ENCODE measurements at regions not wholly inside any gene's neighbourhood (a gene's known extent, or its start where the extent isn't known, plus 50 kb on each side); places are given as distances from the start of the nearest gene placed in this dataset.

- DNase-seq (ENCODE audit: low spot score in 2 of 2) = no peak
- peak in 1 of 2 donors; percentile 37 for ATAC-seq
- Mint-ChIP-seq H3K27ac (no peak overlapping the region), H3K9me3 (no peaks in the 10 kb centered on the region), H3K36me3 (no peaks in the 10 kb centered on the region)
Measured at GRCh38 chr6:56708810-56709597, 66.3 kb upstream of the DST start.

- no peak for DNase-seq (ENCODE audit: low spot score in 2 of 2)
- H3K27ac Mint-ChIP-seq = no peak overlapping the region
- no peaks in the 10 kb centered on the region for H3K9me3 Mint-ChIP-seq
- ATAC-seq = no peak
- no peaks in the 10 kb centered on the region for H3K36me3 Mint-ChIP-seq
Measured at GRCh38 chr6:56706981-56707726, 64.5 kb upstream of the DST start.

GRCh38 chr6:56699066-56699654 is 56.5 kb upstream of the DST start:
- DNase-seq (ENCODE audit: low spot score in 2 of 2) (no peak), ATAC-seq (no peak)
- H3K9me3 Mint-ChIP-seq = no peaks in the 10 kb centered on the region
- H3K36me3 Mint-ChIP-seq = no peaks in the 10 kb centered on the region
- H3K27ac Mint-ChIP-seq = no peak overlapping the region

GRCh38 chr6:56695702-56696101 is 53.0 kb upstream of the DST start:
- DNase-seq (ENCODE audit: low spot score in 2 of 2) = no peak
- H3K36me3 Mint-ChIP-seq = no peaks in the 10 kb centered on the region
- H3K9me3 Mint-ChIP-seq = no peaks in the 10 kb centered on the region
- H3K27ac Mint-ChIP-seq = no peak overlapping the region
- ATAC-seq = no peak

- Mint-ChIP-seq H3K27ac (no peak overlapping the region), H3K36me3 (no peaks in the 10 kb centered on the region), H3K9me3 (no peaks in the 10 kb centered on the region)
- no peak for DNase-seq (ENCODE audit: low spot score in 2 of 2)
- no peak for ATAC-seq
Measured at GRCh38 chr6:56694002-56694401, 51.3 kb upstream of the DST start.

GRCh38 chr6:56693246-56693607 is 50.5 kb upstream of the DST start:
- Mint-ChIP-seq H3K27ac (no peak overlapping the region), H3K9me3 (no peaks in the 10 kb centered on the region), H3K36me3 (no peaks in the 10 kb centered on the region)
- no peak for DNase-seq (ENCODE audit: low spot score in 2 of 2)
- ATAC-seq = no peak

- Mint-ChIP-seq H3K9me3 (no peaks in the 10 kb centered on the region), H3K27ac (no peak overlapping the region), H3K36me3 (no peaks in the 10 kb centered on the region)
- DNase-seq (ENCODE audit: low spot score in 2 of 2) (no peak), ATAC-seq (no peak)
Measured at GRCh38 chr6:56692523-56693245, 50.0 kb upstream of the DST start.

All from activated naive CD4-positive, alpha-beta T cell treated with anti-CD3 and anti-CD28 coated beads, Interleukin-2, amount 50 U/mL, for 72 hours (primary cell).